Dermis blood vessel endothelial cell (primary cell): ENCODE measurements at regions not wholly inside any gene's neighbourhood (a gene's known extent, or its start where the extent isn't known, plus 50 kb on each side); places are given as distances from the start of the nearest gene placed in this dataset.
"Not testable (repeated sequence)": the region's sequence is repeated elsewhere in the genome, so short reads cannot be mapped to it uniquely, and the experiment has no call there.

Source experiments
- DNase-seq: peaks from one replicate; pipeline ENCODE4 v3.0.0; 2010

- DNase-seq, result no peak
Measured at GRCh38 chr5:112112346-112112745, 306.7 kb downstream of the EPB41L4A start.

GRCh38 chr5:112109331-112110007, 309.6 kb downstream of the EPB41L4A start:
- no peak for DNase-seq

DNA sequence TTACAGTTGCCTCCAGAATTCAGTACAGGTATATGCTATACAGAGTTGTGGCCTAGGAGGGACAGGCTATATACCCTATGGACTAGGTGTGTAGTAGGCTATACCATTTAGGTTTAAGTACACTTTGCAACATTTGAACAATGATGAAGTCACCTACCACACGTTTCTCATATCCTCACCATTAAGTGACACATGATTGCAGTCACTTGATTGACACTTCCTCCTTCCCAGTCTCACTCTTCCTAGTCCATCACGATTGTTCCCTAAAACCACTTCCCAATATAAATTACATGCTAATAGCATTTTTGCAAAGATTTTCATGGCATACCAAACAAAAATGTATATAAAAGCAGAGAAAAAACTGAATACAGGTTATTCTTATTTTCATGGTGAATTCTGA, 312.2 kb downstream of the EPB41L4A start:
- DNase-seq, result no peak

DNA sequence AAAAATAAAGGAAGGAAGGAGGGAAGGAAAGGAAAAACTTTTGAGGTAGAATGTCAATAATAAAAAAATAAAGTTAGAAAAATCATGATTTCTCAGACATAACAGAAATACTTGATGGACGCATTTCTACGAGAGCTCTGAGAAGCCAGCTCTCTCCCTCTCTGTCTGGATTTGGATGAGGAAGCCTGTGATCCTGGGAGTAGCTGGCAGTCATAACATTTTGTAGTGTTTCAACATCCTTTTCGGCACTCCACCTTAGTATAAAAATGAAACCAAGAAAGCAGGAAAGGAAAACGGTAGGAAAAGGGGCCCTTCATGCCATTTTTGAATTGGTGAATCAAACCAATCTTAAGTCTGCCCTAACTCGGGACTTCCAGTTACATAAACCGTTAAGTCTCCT, 321.3 kb downstream of the EPB41L4A start:
- DNase-seq, result no peak

GRCh38 chr5:112087222-112087621, 330.2 kb upstream of the NREP start:
- DNase-seq, result no peak

- no peak for DNase-seq
Measured at GRCh38 chr5:112086740-112087139, 329.7 kb upstream of the NREP start.

DNA sequence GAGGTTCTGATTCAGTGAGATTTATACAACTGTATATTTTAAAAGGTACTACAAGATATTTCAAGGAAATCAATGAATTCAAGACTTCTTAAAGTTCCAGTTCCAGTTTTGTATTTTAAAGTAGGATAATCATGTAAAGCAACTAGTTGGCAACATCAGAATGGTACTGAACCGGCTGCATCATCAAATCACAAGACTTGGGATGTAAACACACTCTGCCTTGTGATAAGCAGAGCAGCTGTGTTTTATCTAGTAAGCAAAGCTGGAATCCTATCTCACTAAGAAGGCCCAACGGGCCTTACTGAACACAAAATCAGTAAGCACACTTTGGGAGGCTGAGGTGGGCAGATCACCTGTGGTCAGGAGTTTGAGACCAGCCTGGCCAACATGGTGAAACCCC, 327.2 kb upstream of the NREP start:
- no peak for DNase-seq

- DNase-seq, result no peak
Measured at GRCh38 chr5:112083623-112084022, 326.6 kb upstream of the NREP start.

DNA sequence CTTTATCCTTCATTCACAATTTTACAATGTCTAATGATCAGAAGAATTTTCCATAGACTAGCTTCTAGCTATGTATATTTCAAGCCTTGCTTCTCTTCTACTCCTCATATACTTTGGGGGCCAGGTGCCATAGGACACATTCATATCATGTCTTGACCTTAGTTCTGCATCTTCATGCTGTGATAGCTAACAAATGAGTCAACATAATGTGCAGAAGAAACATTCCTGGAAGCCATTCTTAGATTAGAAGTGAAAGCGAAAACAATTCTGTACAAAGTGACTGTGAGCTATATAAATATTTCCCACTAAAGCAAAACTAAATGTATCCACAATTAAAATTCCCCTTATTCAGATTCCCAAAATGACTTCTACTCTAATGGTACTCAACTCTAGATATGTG, 320.2 kb upstream of the NREP start:
- DNase-seq, result no peak

- DNase-seq, result no peak
Measured at GRCh38 chr5:112070022-112070421, 313.0 kb upstream of the NREP start.

GRCh38 chr5:112069329-112069728, 312.3 kb upstream of the NREP start:
- DNase-seq, result no peak

- DNase-seq, result no peak
Measured at GRCh38 chr5:112068593-112068992, 311.6 kb upstream of the NREP start.

DNA sequence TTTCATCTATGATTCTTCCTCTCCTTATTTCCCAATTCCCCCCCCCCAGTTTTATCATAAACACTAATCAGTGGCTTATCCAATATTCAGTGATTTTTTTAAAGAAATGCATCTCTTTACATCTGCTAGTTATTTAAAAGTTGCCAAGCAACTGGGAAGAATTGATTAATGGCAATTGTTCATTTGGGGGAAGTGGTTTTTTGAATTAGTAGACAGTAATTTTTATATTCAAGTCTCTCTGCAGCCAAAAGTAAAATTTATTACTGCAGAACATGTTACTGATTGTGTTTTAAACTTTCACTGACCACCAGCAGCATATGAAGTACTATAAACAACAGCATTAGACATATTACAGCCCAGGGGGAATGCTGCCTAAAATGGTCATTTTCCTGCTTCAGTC, 308.8 kb upstream of the NREP start:
- DNase-seq, result no peak

GRCh38 chr5:112064956-112065355, 308.0 kb upstream of the NREP start:
- no peak for DNase-seq

DNA sequence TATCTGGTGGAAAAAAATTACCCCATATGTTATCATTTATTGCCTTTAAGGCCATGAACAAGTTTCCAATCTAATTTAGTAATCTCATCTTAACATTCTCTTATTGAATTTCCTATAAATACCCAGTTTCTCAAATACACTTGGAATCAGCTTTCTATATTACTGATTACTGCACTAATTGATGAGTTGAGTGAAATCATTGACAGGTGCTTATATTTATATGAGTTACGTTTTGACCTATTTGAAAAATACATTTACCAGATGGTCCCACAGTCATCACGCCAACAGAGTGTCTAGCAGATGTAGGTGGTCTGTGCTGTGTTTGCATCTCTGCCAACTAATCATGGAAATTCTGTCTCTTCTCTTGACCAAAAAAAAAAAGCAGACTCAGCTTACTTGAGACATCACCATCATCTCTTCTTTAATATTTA, 307.3 kb upstream of the NREP start:
- no peak for DNase-seq

DNA sequence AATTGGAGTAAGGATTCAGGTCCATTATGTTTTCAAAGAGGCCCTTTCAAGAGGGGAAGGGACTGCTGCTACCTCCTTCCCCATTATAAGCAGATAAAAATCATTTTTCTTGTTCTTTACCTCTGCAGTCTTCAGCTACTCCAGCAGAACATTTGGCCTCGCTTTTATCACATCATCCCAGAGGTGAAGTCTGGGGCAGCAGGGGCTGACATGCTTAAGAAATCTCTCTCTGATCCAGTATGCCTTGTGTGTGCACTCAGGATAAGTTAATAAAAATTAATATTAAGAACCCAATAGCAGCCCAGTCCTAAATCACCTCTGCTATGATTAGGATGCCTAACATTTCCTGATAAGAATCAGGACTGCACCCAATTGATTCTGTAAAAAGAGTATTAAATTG, 306.9 kb upstream of the NREP start:
- DNase-seq, result no peak

GRCh38 chr5:112063191-112063590, 306.2 kb upstream of the NREP start:
- DNase-seq, result no peak

- no peak for DNase-seq
Measured at GRCh38 chr5:112062181-112062580, 305.2 kb upstream of the NREP start.

- no peak for DNase-seq
Measured at GRCh38 chr5:112061666-112062065, 304.7 kb upstream of the NREP start.

DNA sequence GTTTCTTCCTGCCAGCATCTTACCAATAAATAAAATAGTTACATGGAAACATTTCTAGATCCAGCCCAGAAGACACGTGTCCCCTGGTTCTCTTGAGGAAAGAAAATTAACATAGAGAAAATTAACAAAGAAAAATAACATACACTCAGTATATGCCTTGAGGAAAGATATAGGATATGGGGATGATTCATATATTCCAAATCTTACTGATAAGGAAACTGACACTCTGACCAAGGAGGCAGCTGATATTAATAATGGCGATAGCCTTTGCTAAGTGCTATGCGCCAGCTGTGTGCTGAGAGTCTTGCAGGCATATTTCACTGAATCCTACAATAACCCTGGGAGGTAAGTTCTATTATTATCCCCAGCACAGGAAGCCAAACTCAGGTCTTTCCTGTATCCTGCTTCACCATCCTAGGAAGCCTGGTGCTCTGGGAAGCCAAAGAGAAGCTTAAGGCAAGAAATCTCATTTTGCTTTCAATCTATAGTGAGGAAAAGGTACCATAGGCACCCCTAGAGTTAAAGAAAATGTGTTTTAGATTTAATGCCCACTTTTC, 302.7 kb upstream of the NREP start:
- no peak for DNase-seq

DNA sequence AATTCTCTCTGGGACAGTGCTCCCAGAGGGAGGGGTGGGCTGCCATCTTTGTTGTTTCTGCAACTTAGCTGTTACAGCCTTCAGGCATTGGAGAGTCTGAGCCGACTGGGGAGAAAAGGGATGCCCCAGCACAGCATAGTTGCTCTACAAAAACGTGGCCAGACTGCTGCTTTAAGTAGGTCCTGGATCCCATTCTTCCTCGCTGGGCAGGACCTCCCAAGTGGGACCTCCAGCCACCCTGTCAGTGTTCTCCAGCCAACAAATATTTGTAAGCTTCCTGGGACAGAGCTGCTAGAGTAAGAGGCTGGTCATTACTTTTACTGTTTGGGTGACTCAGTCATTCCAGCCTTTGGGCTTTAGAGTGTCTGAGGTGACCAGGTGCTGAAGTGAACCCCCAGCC, 292.7 kb upstream of the NREP start:
- no peak for DNase-seq

- DNase-seq, result no peak
Measured at GRCh38 chr5:112036206-112036605, 279.2 kb upstream of the NREP start.

DNA sequence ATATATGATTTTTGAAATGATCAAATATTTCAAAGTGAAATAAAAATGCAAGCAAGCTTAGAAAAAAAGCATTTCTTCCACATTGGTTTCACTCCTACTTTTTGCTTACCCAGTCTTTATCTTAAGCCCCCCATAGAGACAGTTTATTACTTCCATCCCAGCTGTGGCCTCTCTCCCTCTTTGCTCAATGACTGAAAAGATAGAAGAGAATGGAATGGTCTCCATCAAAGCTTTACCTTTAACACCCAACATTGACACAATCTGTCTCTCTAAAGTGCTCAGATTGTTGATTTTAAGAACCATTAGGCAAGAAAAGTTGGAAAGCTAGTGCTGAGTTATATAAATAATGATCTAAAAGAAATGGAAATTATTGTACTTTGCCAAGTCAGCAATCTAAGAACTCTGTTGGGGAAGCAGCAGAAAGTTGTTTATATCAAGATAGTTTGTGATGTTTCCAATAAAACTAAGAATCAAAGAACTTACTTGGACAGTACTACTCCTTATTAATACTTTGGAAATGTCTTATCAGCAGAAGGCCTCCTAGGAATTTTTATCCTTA, 277.5 kb upstream of the NREP start:
- no peak for DNase-seq

DNA sequence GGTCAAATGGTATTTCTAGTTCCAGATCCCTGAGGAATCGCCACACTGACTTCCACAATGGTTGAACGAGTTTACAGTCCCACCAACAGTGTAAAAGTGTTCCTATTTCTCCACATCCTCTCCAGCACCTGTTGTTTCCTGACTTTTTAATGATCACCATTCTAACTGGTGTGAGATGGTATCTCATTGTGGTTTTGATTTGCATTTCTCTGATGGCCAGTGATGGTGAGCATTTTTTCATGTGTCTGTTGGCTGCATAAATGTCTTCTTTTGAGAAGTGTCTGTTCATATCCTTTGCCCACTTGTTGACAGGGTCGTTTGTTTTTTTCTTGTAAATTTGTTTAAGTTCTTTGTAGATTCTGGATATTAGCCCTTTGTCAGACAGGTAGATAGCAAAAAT, 269.9 kb upstream of the NREP start:
- DNase-seq, result not testable (repeated sequence)

- DNase-seq, result no peak
Measured at GRCh38 chr5:112025757-112026156, 268.8 kb upstream of the NREP start.
